ENCODE measurements at regions not wholly inside any gene's neighbourhood (a gene's known extent, or its start where the extent isn't known, plus 50 kb on each side); places are given as distances from the start of the nearest gene placed in this dataset.

GRCh38 chr10:105502058-105502457 lies 861.0 kb downstream of the SORCS3 start:
- H4K20me1 ChIP-seq (ENCODE audit: low read depth, low read length), result no peaks in the 10 kb centered on the region
- H3K9me3 ChIP-seq (ENCODE audit: insufficient read depth, low read length), result no peaks in the 10 kb centered on the region
- H3K27me3 ChIP-seq (ENCODE audit: low read length), result no peaks in the 10 kb centered on the region
- no peaks in the 10 kb centered on the region for H3K36me3 ChIP-seq (ENCODE audit: low read length)
- no peaks in the 10 kb centered on the region for H3K9me2 ChIP-seq (replicated peaks; ENCODE audit: insufficient read depth, low read length)
- no peak overlapping the region for H3K9ac ChIP-seq (ENCODE audit: low read length)
- no peak overlapping the region for H3K27ac ChIP-seq (ENCODE audit: low read depth, low read length)
- no peak overlapping the region for H3K4me2 ChIP-seq (ENCODE audit: low read depth, low read length, poor library complexity, severe bottlenecking)
- H2AFZ ChIP-seq (ENCODE audit: low read depth, low read length, severe bottlenecking), result no peak overlapping the region
- no peak overlapping the region for H3K4me3 ChIP-seq (ENCODE audit: insufficient read depth, low read length, poor library complexity, severe bottlenecking)
- TF ChIP-seq, protein P1, sequence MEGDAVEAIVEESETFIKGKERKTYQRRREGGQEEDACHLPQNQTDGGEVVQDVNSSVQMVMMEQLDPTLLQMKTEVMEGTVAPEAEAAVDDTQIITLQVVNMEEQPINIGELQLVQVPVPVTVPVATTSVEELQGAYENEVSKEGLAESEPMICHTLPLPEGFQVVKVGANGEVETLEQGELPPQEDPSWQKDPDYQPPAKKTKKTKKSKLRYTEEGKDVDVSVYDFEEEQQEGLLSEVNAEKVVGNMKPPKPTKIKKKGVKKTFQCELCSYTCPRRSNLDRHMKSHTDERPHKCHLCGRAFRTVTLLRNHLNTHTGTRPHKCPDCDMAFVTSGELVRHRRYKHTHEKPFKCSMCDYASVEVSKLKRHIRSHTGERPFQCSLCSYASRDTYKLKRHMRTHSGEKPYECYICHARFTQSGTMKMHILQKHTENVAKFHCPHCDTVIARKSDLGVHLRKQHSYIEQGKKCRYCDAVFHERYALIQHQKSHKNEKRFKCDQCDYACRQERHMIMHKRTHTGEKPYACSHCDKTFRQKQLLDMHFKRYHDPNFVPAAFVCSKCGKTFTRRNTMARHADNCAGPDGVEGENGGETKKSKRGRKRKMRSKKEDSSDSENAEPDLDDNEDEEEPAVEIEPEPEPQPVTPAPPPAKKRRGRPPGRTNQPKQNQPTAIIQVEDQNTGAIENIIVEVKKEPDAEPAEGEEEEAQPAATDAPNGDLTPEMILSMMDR (IDR thresholded peaks at IDR 0.05; ENCODE audit: insufficient read depth, low read length, poor library complexity, severe bottlenecking), result no peak
- no peak for TF ChIP-seq EZH2phosphoT487 (conservative IDR thresholded peaks at IDR 0.05; ENCODE audit: low read length)
- no peaks in the 10 kb centered on the region for H3F3A ChIP-seq (ENCODE audit: insufficient read depth)
- no peaks in the 10 kb centered on the region for H3K79me2 ChIP-seq (ENCODE audit: insufficient read depth, low read length)

- TF ChIP-seq, protein P1 (IDR thresholded peaks at IDR 0.05; ENCODE audit: insufficient read depth, low read length, poor library complexity, severe bottlenecking), result no peak
- no peak for TF ChIP-seq EZH2phosphoT487 (conservative IDR thresholded peaks at IDR 0.05; ENCODE audit: low read length)
- H3K9me3 ChIP-seq (ENCODE audit: insufficient read depth, low read length), result no peaks in the 10 kb centered on the region
- H3K9ac ChIP-seq (ENCODE audit: low read length), result no peak overlapping the region
- no peaks in the 10 kb centered on the region for H3K9me2 ChIP-seq (replicated peaks; ENCODE audit: insufficient read depth, low read length)
- no peaks in the 10 kb centered on the region for H3K36me3 ChIP-seq (ENCODE audit: low read length)
- no peak overlapping the region for H3K4me3 ChIP-seq (ENCODE audit: insufficient read depth, low read length, poor library complexity, severe bottlenecking)
- no peak overlapping the region for H3K4me2 ChIP-seq (ENCODE audit: low read depth, low read length, poor library complexity, severe bottlenecking)
- H3K79me2 ChIP-seq (ENCODE audit: insufficient read depth, low read length), result no peaks in the 10 kb centered on the region
- H4K20me1 ChIP-seq (ENCODE audit: low read depth, low read length), result no peaks in the 10 kb centered on the region
- H3K27ac ChIP-seq (ENCODE audit: low read depth, low read length), result no peak overlapping the region
- no peaks in the 10 kb centered on the region for H3F3A ChIP-seq (ENCODE audit: insufficient read depth)
- H2AFZ ChIP-seq (ENCODE audit: low read depth, low read length, severe bottlenecking), result no peak overlapping the region
- H3K27me3 ChIP-seq (ENCODE audit: low read length), result no peaks in the 10 kb centered on the region
Measured at GRCh38 chr10:105494944-105495343, 853.9 kb downstream of the SORCS3 start.

DNA sequence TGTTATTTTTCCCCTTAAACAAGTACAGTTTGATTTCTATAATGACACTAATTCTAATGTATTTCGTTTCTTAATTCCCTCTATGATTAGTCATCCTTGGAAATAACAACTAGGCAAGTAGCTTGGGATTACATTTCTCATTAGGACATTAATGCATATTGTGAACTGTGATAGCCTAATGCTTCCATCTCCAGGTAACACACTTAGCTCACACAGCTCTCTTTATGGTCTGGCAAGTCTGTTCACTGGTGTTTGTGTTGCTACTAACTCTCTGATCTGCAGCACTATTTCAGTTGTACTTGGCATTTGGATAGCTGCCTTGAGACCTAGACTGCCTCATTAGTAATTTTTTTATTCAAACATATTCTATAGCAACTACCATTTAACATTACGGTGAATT lies 853.2 kb downstream of the SORCS3 start:
- Histone ChIP-seq H3K9me3 (ENCODE audit: insufficient read depth, low read length) (no peaks in the 10 kb centered on the region), H4K20me1 (ENCODE audit: low read depth, low read length) (no peaks in the 10 kb centered on the region), H3K36me3 (ENCODE audit: low read length) (no peaks in the 10 kb centered on the region), H3K27ac (ENCODE audit: low read depth, low read length) (no peak overlapping the region), H3F3A (ENCODE audit: insufficient read depth) (no peaks in the 10 kb centered on the region), H3K4me3 (ENCODE audit: insufficient read depth, low read length, poor library complexity, severe bottlenecking) (no peak overlapping the region), H3K9me2 (replicated peaks; ENCODE audit: insufficient read depth, low read length) (no peaks in the 10 kb centered on the region), H3K79me2 (ENCODE audit: insufficient read depth, low read length) (no peaks in the 10 kb centered on the region), H3K4me2 (ENCODE audit: low read depth, low read length, poor library complexity, severe bottlenecking) (no peak overlapping the region), H3K9ac (ENCODE audit: low read length) (no peak overlapping the region), H3K27me3 (ENCODE audit: low read length) (no peaks in the 10 kb centered on the region), H2AFZ (ENCODE audit: low read depth, low read length, severe bottlenecking) (no peak overlapping the region)
- TF ChIP-seq, protein P1 (IDR thresholded peaks at IDR 0.05; ENCODE audit: insufficient read depth, low read length, poor library complexity, severe bottlenecking), result no peak
- no peak for TF ChIP-seq EZH2phosphoT487 (conservative IDR thresholded peaks at IDR 0.05; ENCODE audit: low read length)
